ENCODE measurements at regions not wholly inside any gene's neighbourhood (a gene's known extent, or its start where the extent isn't known, plus 50 kb on each side); places are given as distances from the start of the nearest gene placed in this dataset.

GRCh38 chr6:19552588-19552987 is 284.6 kb upstream of the ID4 start:
- Histone ChIP-seq H2BK5ac (ENCODE audit: low read depth, low read length) (no peak overlapping the region), H3K79me1 (ENCODE audit: low read depth, low read length) (no peaks in the 10 kb centered on the region), H3K4ac (replicated peaks; ENCODE audit: insufficient read length, low read depth, low read length) (no peak overlapping the region), H3K36me3 (ENCODE audit: control insufficient read depth in 2 of 4, insufficient read depth in 4 of 4, low read length in 3 of 4) (no peaks in the 10 kb centered on the region), H4K8ac (ENCODE audit: extremely low read depth, insufficient read depth, low read length) (no peak overlapping the region), H2BK15ac (ENCODE audit: low read length) (no peak overlapping the region), H2BK20ac (ENCODE audit: low read length) (no peak overlapping the region), H4K5ac (ENCODE audit: insufficient read length, low read depth, low read length) (no peak overlapping the region), H3K4me1 (replicated peaks in 1 of 4; ENCODE audit: control insufficient read depth in 3 of 4, insufficient read depth in 4 of 4, low read length in 3 of 4) (no peaks in the 10 kb centered on the region), H3K23me2 (ENCODE audit: low read depth, low read length) (no peaks in the 10 kb centered on the region; the same call in 1 of the 2 replicates), H3K14ac (ENCODE audit: insufficient read length) (no peak overlapping the region), H2AFZ (ENCODE audit: low read length) (no peak overlapping the region), H3K56ac (replicated peaks; ENCODE audit: insufficient read length, low read depth, low read length) (no peak overlapping the region), H2BK120ac (replicated peaks; ENCODE audit: low read depth, low read length) (no peak overlapping the region), H3K18ac (ENCODE audit: extremely low read depth, low read length) (no peak overlapping the region), H3K9ac (replicated peaks in 1 of 4; ENCODE audit: extremely low read depth in 1 of 4, low read depth in 3 of 4, low read length in 3 of 4) (no peak overlapping the region), H2BK12ac (ENCODE audit: low read depth, low read length) (no peak overlapping the region), H4K20me1 (replicated peaks in 1 of 2; ENCODE audit: control insufficient read depth in 1 of 2, insufficient read depth in 2 of 2, low read length in 2 of 2) (no peaks in the 10 kb centered on the region), H3K23ac (ENCODE audit: insufficient read length) (no peak overlapping the region), H3K4me2 (ENCODE audit: insufficient read depth in 1 of 2, low read depth in 2 of 2, low read length in 2 of 2) (no peak overlapping the region), H3K4me3 (ENCODE audit: extremely low read depth in 1 of 4, insufficient read depth in 2 of 4, low read depth in 3 of 4, low read length in 4 of 4) (no peak overlapping the region), H4K91ac (replicated peaks; ENCODE audit: insufficient read length, low read length) (no peak overlapping the region), H3K79me2 (ENCODE audit: control insufficient read depth in 1 of 2, insufficient read depth in 2 of 2, low read length in 2 of 2) (no peaks in the 10 kb centered on the region), H3K27me3 (replicated peaks in 1 of 4; ENCODE audit: control insufficient read depth in 3 of 4, extremely low read depth in 1 of 4, insufficient read depth in 3 of 4, low read length in 3 of 4) (no peaks in the 10 kb centered on the region), H3K27ac (ENCODE audit: low read depth, low read length) (no peak overlapping the region), H3K9me3 (ENCODE audit: insufficient read depth in 2 of 2, low read depth in 1 of 2, low read length in 1 of 2) (no peaks in the 10 kb centered on the region), H2AK5ac (ENCODE audit: low read depth, low read length) (no peak overlapping the region)
- TF ChIP-seq USF2 (IDR thresholded peaks at IDR 0.05; ENCODE audit: low read length), result no peak
- TF ChIP-seq POLR2AphosphoS5 (IDR thresholded peaks at IDR 0.05; ENCODE audit: low read depth, low read length), result no peak
- no peak for TF ChIP-seq RFX5 (IDR thresholded peaks at IDR 0.05; ENCODE audit: borderline replicate concordance, low read depth, low read length)
- no peak for TF ChIP-seq SIN3A (conservative IDR thresholded peaks at IDR 0.05 in 1 of 2, IDR thresholded peaks at IDR 0.05 in 1 of 2; ENCODE audit: low read depth in 1 of 2, low read length in 2 of 2)
- TF ChIP-seq SP2 (IDR thresholded peaks at IDR 0.05; ENCODE audit: low read length), result no peak
- TF ChIP-seq BCL11A (IDR thresholded peaks at IDR 0.05; ENCODE audit: low read depth in 2 of 2, low read length in 2 of 2), result no peak
- WGBS, 2 experiments (ENCODE audit: extremely low coverage in 1 of 2, insufficient coverage in 1 of 2, insufficient read length in 1 of 2, insufficient replicate concordance in 2 of 2, low coverage in 1 of 2, low lambda C conversion rate in 2 of 2, missing lambda C conversion rate in 1 of 2), result 93% methylated on average over 2 of the region's 2 CpGs; no CpG with 5 or more reads in 1 of the 2 experiments
- CTCF ChIA-PET (ENCODE audit: partially characterized antibody), result interaction anchor here (0.7 kb wide), 1 partner anchor 252 kb away, joined by 3 read pairs; no protein-coding TSS in a partner anchor
- no peak for FAIRE-seq
- POLR2A ChIA-PET (ENCODE audit: partially characterized antibody), result no interaction called here
- no peak for DNase-seq (ENCODE audit: low read depth in 1 of 2, low spot score in 2 of 2)

All from H1 (cell line).